ENCODE measurements at regions not wholly inside any gene's neighbourhood (a gene's known extent, or its start where the extent isn't known, plus 50 kb on each side); places are given as distances from the start of the nearest gene placed in this dataset.

- TF ChIP-seq RAD21 (IDR thresholded peaks at IDR 0.05), result no peak
Observed at GRCh38 chr6:10210052-10210451, 204.8 kb downstream of the TFAP2A start (continued).

DNA sequence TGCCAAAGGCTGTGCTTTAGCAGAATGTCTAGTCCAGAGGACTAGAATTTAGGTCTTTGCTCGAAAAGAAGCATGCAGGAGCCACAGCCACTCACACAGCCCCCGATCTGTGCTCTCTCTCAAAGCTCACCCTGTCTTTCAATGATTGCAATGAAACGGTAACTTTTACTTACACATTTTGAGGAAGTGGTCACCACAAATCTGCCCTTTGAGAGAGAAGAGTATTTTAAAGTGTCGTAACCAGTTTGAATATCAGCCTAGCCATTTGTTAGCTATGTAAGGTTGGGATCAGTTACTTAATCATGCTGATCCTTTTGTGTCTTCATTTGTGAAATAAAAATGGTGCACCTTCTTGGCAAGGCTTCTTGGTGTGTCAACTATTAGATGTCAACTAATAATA, 209.0 kb downstream of the TFAP2A start:
- DNase-seq (ENCODE audit: low spot score), result no peak
- Histone ChIP-seq H3K9me3 (ENCODE audit: control insufficient read depth in 4 of 4, low read length in 3 of 4) (peaks cover 0 to 3% (median 0%) of the 10 kb centered on the region in 4 donors), H3K4me3 (ENCODE audit: low read depth in 1 of 3, low read length in 3 of 3) (no peak overlapping the region), H3K27ac (ENCODE audit: low read depth in 1 of 2, low read length in 2 of 2) (no peak overlapping the region), H3K27me3 (ENCODE audit: control insufficient read depth in 4 of 4, insufficient read depth in 4 of 4, low read length in 3 of 4) (no peaks in the 10 kb centered on the region), H3K9ac (ENCODE audit: low read depth in 1 of 2, low read length in 2 of 2) (no peak overlapping the region), H3K4me1 (ENCODE audit: control insufficient read depth in 4 of 4, insufficient read depth in 4 of 4, low read length in 3 of 4) (no peaks in the 10 kb centered on the region), H3K36me3 (ENCODE audit: control insufficient read depth in 4 of 4, insufficient read depth in 3 of 4, low read depth in 1 of 4, low read length in 3 of 4) (no peaks in the 10 kb centered on the region)
- WGBS, result 57% methylated on average over 4 of the region's 4 CpGs
- TF ChIP-seq, protein P1, sequence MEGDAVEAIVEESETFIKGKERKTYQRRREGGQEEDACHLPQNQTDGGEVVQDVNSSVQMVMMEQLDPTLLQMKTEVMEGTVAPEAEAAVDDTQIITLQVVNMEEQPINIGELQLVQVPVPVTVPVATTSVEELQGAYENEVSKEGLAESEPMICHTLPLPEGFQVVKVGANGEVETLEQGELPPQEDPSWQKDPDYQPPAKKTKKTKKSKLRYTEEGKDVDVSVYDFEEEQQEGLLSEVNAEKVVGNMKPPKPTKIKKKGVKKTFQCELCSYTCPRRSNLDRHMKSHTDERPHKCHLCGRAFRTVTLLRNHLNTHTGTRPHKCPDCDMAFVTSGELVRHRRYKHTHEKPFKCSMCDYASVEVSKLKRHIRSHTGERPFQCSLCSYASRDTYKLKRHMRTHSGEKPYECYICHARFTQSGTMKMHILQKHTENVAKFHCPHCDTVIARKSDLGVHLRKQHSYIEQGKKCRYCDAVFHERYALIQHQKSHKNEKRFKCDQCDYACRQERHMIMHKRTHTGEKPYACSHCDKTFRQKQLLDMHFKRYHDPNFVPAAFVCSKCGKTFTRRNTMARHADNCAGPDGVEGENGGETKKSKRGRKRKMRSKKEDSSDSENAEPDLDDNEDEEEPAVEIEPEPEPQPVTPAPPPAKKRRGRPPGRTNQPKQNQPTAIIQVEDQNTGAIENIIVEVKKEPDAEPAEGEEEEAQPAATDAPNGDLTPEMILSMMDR (IDR thresholded peaks at IDR 0.05; ENCODE audit: low read depth, low read length, missing input control), result no peak

GRCh38 chr6:10205120-10205519, 209.8 kb downstream of the TFAP2A start:
- no peaks in the 10 kb centered on the region for H3K4me1 ChIP-seq (ENCODE audit: control insufficient read depth in 4 of 4, insufficient read depth in 4 of 4, low read length in 3 of 4)
- no peak overlapping the region for H3K4me3 ChIP-seq (ENCODE audit: low read depth in 1 of 3, low read length in 3 of 3)
- H3K36me3 ChIP-seq (ENCODE audit: control insufficient read depth in 4 of 4, insufficient read depth in 3 of 4, low read depth in 1 of 4, low read length in 3 of 4), result no peaks in the 10 kb centered on the region
- DNase-seq (ENCODE audit: low spot score), result no peak
- peaks cover 0 to 3% (median 0%) of the 10 kb centered on the region in 4 donors for H3K9me3 ChIP-seq (ENCODE audit: control insufficient read depth in 4 of 4, low read length in 3 of 4)
- H3K27ac ChIP-seq (ENCODE audit: low read depth in 1 of 2, low read length in 2 of 2), result no peak overlapping the region
- whole genome bisulfite sequencing, result 56% methylated on average over 3 of the region's 3 CpGs
- H3K9ac ChIP-seq (ENCODE audit: low read depth in 1 of 2, low read length in 2 of 2), result no peak overlapping the region
- H3K27me3 ChIP-seq (ENCODE audit: control insufficient read depth in 4 of 4, insufficient read depth in 4 of 4, low read length in 3 of 4), result no peaks in the 10 kb centered on the region
- TF ChIP-seq YY1 (IDR thresholded peaks at IDR 0.05), result no peak
- TF ChIP-seq SP1 (IDR thresholded peaks at IDR 0.05), result no peak
- TF ChIP-seq HNF4G (IDR thresholded peaks at IDR 0.05), result no peak
- no peak for TF ChIP-seq FOXA1 (IDR thresholded peaks at IDR 0.05)

DNA sequence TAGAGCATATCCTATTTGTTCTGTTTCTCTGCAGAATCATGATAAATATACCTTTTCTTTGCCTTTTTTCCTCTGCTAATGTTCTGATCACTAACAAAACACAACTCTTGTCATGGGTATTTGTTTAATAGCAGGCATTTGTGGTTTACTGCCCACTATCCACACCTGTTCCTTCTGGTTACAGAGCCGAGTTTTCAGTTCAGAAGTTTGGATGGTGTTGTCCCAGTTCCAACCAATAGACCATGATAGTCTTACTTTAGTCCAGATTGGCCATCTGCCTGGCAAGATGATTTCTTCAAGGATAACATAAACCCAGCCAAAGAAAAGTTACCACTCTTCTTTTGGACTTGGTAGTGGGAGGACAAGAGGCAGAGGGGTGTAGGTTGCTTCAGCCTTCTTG, 211.2 kb downstream of the TFAP2A start:
- no peak overlapping the region for H3K4me3 ChIP-seq (ENCODE audit: low read depth in 1 of 3, low read length in 3 of 3)
- WGBS, result 71% methylated on average over 1 of the region's 1 CpG
- H3K9ac ChIP-seq (ENCODE audit: low read depth in 1 of 2, low read length in 2 of 2), result no peak overlapping the region
- no peak overlapping the region for H3K27ac ChIP-seq (ENCODE audit: low read depth in 1 of 2, low read length in 2 of 2)
- TF ChIP-seq, protein P2, sequence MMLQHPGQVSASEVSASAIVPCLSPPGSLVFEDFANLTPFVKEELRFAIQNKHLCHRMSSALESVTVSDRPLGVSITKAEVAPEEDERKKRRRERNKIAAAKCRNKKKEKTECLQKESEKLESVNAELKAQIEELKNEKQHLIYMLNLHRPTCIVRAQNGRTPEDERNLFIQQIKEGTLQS (IDR thresholded peaks at IDR 0.05), result no peak
- TF ChIP-seq YY1 (IDR thresholded peaks at IDR 0.05), result no peak
- no peaks in the 10 kb centered on the region for H3K4me1 ChIP-seq (ENCODE audit: control insufficient read depth in 4 of 4, insufficient read depth in 4 of 4, low read length in 3 of 4)
- no peak for DNase-seq (ENCODE audit: low spot score)
- no peaks in the 10 kb centered on the region for H3K36me3 ChIP-seq (ENCODE audit: control insufficient read depth in 4 of 4, insufficient read depth in 3 of 4, low read depth in 1 of 4, low read length in 3 of 4)
- H3K27me3 ChIP-seq (ENCODE audit: control insufficient read depth in 4 of 4, insufficient read depth in 4 of 4, low read length in 3 of 4), result no peaks in the 10 kb centered on the region
- peaks cover 0 to 3% (median 0%) of the 10 kb centered on the region in 4 donors for H3K9me3 ChIP-seq (ENCODE audit: control insufficient read depth in 4 of 4, low read length in 3 of 4)

- no peak overlapping the region for H3K27ac ChIP-seq (ENCODE audit: low read depth in 1 of 2, low read length in 2 of 2)
- no peaks in the 10 kb centered on the region for H3K36me3 ChIP-seq (ENCODE audit: control insufficient read depth in 4 of 4, insufficient read depth in 3 of 4, low read depth in 1 of 4, low read length in 3 of 4)
- WGBS, result 90% methylated on average over 3 of the region's 3 CpGs
- peaks cover 0 to 3% (median 0%) of the 10 kb centered on the region in 4 donors for H3K9me3 ChIP-seq (ENCODE audit: control insufficient read depth in 4 of 4, low read length in 3 of 4)
- no peak for DNase-seq (ENCODE audit: low spot score)
- H3K4me1 ChIP-seq (ENCODE audit: control insufficient read depth in 4 of 4, insufficient read depth in 4 of 4, low read length in 3 of 4), result no peaks in the 10 kb centered on the region
- no peak overlapping the region for H3K4me3 ChIP-seq (ENCODE audit: low read depth in 1 of 3, low read length in 3 of 3)
- no peak overlapping the region for H3K9ac ChIP-seq (ENCODE audit: low read depth in 1 of 2, low read length in 2 of 2)
- H3K27me3 ChIP-seq (ENCODE audit: control insufficient read depth in 4 of 4, insufficient read depth in 4 of 4, low read length in 3 of 4), result no peaks in the 10 kb centered on the region
- no peak for TF ChIP-seq HNF4A (conservative IDR thresholded peaks at IDR 0.05)
- TF ChIP-seq, protein P1 (IDR thresholded peaks at IDR 0.05; ENCODE audit: low read depth, low read length, missing input control), result no peak
- no peak for TF ChIP-seq TAF1 (conservative IDR thresholded peaks at IDR 0.05)
- TF ChIP-seq FOXA2 (IDR thresholded peaks at IDR 0.05), result no peak
- TF ChIP-seq, protein P3, sequence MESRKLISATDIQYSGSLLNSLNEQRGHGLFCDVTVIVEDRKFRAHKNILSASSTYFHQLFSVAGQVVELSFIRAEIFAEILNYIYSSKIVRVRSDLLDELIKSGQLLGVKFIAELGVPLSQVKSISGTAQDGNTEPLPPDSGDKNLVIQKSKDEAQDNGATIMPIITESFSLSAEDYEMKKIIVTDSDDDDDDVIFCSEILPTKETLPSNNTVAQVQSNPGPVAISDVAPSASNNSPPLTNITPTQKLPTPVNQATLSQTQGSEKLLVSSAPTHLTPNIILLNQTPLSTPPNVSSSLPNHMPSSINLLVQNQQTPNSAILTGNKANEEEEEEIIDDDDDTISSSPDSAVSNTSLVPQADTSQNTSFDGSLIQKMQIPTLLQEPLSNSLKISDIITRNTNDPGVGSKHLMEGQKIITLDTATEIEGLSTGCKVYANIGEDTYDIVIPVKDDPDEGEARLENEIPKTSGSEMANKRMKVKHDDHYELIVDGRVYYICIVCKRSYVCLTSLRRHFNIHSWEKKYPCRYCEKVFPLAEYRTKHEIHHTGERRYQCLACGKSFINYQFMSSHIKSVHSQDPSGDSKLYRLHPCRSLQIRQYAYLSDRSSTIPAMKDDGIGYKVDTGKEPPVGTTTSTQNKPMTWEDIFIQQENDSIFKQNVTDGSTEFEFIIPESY (IDR thresholded peaks at IDR 0.05), result no peak
- TF ChIP-seq RXRA (IDR thresholded peaks at IDR 0.05), result no peak
- TF ChIP-seq GABPA (IDR thresholded peaks at IDR 0.05 in 1 of 2, conservative IDR thresholded peaks at IDR 0.05 in 1 of 2), result no peak
- no peak for TF ChIP-seq FOXA1 (IDR thresholded peaks at IDR 0.05)
- no peak for TF ChIP-seq RAD21 (IDR thresholded peaks at IDR 0.05)
- no peak for TF ChIP-seq NR2F2 (IDR thresholded peaks at IDR 0.05)
- TF ChIP-seq, protein P2 (IDR thresholded peaks at IDR 0.05), result no peak
- TF ChIP-seq MAX (IDR thresholded peaks at IDR 0.05), result no peak
Observed at GRCh38 chr6:10202581-10202980, 212.3 kb downstream of the TFAP2A start.

All from liver (tissue), 8 donors.